RWPE1 (cell line): ENCODE measurements at regions not wholly inside any gene's neighbourhood (a gene's known extent, or its start where the extent isn't known, plus 50 kb on each side); places are given as distances from the start of the nearest gene placed in this dataset.

Experiments
- CTCF ChIA-PET: fragments of 350-600 bp; sonication (Branson Sonifier 250); formaldehyde crosslinking; extraction: SDS; loops from one replicate; lab custom pipeline; 2021; lab: Yijun Ruan, JAX
- POLR2A ChIA-PET: fragments of 400-600 bp; formaldehyde crosslinking; extraction: SDS; loops from one replicate; lab custom pipeline; 2020; ENCODE audit warnings: antibody characterized with exemption; ENCODE audit not compliant: low non-redundant PET; lab: Yijun Ruan, JAX
- DNase-seq: peaks from one replicate; pipeline ENCODE4 v3.0.0; 2012; ENCODE audit warnings: low spot score
- H3K27ac ChIP-seq: fragments of 450-650 bp; 2 replicates; pipeline ENCODE4 v1.5.1; 2017
- TF ChIP-seq, protein P1 (sequence below): fragments of 450-650 bp; conservative IDR thresholded peaks from 2 replicates; pipeline ENCODE4 v1.5.1; 2017; ENCODE audit warnings: low read depth, mild to moderate bottlenecking

- no peak overlapping the region for H3K27ac ChIP-seq
- ChIA-PET POLR2A (no interaction called here), CTCF (no interaction called here)
- TF ChIP-seq, protein P1, sequence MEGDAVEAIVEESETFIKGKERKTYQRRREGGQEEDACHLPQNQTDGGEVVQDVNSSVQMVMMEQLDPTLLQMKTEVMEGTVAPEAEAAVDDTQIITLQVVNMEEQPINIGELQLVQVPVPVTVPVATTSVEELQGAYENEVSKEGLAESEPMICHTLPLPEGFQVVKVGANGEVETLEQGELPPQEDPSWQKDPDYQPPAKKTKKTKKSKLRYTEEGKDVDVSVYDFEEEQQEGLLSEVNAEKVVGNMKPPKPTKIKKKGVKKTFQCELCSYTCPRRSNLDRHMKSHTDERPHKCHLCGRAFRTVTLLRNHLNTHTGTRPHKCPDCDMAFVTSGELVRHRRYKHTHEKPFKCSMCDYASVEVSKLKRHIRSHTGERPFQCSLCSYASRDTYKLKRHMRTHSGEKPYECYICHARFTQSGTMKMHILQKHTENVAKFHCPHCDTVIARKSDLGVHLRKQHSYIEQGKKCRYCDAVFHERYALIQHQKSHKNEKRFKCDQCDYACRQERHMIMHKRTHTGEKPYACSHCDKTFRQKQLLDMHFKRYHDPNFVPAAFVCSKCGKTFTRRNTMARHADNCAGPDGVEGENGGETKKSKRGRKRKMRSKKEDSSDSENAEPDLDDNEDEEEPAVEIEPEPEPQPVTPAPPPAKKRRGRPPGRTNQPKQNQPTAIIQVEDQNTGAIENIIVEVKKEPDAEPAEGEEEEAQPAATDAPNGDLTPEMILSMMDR, result no peak
- DNase-seq, result no peak
Measured at GRCh38 chr3:34386309-34386708, 587.9 kb downstream of the PDCD6IP start.

- POLR2A ChIA-PET, result no interaction called here
- no peak for DNase-seq
- H3K27ac ChIP-seq, result no peak overlapping the region
- CTCF ChIA-PET, result interaction anchor here (0.6 kb wide), 1 partner anchor 386 kb away, joined by 3 read pairs; no protein-coding TSS in a partner anchor
- TF ChIP-seq, protein P1, result no peak
Measured at GRCh38 chr3:34387826-34388564, 589.6 kb downstream of the PDCD6IP start.

DNA sequence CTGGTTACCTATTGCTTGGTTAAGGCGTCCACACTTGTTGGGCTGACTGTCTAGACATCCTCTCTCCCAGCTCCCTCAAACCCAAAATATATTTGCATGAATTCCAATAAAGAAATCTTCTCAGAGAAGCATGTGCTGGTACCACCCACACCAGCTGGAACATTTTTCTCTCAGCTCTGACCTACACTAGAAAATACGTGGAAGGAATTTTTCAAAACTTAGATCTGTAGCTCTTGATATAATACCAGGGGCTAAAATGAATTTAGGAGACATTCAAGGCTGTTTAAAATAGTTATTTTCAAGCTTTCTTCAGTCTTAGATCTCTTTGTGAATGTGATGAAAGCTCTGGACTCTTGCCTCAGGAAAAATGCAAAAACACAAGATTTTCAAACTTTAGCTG lies 590.4 kb downstream of the PDCD6IP start:
- H3K27ac ChIP-seq, result no peak overlapping the region
- no peak for DNase-seq
- ChIA-PET CTCF (interaction anchor here (0.7 kb wide), 1 partner anchor 49 kb away, joined by 4 read pairs; no protein-coding TSS in a partner anchor), POLR2A (no interaction called here)
- TF ChIP-seq, protein P1, result no peak

DNA sequence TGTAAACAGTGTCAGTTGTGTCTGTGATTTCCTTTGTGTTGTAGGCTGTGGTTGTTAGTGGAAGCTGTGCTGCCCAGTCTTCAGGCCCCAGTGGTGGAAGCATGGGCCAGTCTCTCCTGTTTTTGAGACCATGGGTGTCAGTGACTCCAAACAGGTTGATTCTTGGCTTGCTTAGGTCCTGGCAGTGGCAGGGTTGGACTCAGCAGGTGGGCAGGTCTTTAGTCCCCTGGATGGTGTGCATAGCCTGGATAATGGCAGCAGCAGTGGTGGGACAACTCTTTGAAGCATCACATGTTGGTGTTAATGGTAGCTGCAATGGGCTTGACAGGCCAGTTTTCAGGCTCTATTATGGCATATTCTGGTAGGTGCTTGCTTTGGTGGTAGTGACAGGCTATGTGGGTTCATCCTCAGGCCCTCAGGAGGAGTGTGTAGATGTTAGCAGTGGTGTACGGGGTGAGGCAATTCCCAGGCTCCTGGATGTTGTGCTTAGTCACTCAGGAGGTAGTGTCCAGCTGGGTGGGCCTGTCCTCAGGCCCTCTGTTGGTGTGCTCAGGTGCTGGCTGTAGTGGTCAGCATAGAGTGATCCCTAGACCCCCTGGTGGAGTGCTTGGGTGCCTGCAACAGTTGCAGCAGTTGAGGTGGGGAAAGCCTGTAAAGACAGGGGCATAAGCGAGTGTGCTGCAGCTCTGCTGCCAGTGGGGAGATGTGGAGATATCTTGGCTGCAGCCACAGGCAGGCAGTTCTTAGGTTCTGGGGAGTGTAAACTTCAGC lies 596.7 kb downstream of the PDCD6IP start:
- TF ChIP-seq, protein P1, result no peak
- H3K27ac ChIP-seq, result no peak overlapping the region
- ChIA-PET POLR2A (no interaction called here), CTCF (interaction anchor here (0.5 kb wide), 1 partner anchor 171 kb away, joined by 4 read pairs; no protein-coding TSS in a partner anchor)
- no peak for DNase-seq

DNA sequence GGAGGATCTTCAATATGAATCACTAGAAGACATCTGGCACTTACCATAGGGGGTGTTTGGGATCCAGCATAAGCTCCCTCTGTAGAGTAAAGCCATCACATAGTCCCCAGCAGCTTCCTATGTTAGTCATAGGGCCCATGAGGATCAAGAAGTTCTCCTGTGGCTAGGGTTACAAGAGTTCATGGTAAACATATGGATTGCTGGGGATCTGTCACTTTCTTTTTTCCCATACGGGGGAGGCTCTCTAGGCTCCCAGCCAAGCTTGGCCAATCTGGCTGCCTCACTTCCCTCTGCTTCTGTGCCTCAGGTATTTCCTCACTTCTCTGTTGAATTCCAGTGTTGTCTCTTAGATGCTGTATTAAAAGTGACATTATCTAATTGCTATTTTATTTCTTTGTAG lies 597.9 kb downstream of the PDCD6IP start:
- no peak overlapping the region for H3K27ac ChIP-seq
- TF ChIP-seq, protein P1, result no peak
- no peak for DNase-seq
- CTCF ChIA-PET, result no interaction called here
- POLR2A ChIA-PET, result no interaction called here

DNA sequence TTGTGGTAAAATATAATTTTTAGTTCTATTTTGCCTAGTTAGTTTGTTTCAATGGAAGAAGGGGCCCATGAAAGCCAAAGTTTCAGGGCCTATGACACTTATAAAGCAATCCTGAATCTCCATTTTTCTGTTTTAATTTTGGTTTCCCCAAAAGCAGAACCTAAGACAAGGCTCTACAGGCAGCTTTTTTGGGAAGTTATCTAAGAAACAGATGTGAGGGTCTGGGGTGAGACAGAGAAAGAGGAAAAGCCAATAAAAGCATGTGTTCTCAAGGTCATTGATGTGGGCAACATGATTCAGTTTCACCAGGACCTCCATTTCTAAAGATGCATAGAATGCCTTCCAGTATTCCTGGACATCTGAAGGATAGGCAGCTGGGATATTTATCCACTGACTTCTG lies 598.5 kb downstream of the PDCD6IP start:
- CTCF ChIA-PET, result no interaction called here
- DNase-seq, result no peak
- POLR2A ChIA-PET, result no interaction called here
- TF ChIP-seq, protein P1, result no peak
- H3K27ac ChIP-seq, result no peak overlapping the region
